GM12874 (cell line): ENCODE measurements at regions not wholly inside any gene's neighbourhood (a gene's known extent, or its start where the extent isn't known, plus 50 kb on each side); places are given as distances from the start of the nearest gene placed in this dataset.
A peak's percentile ranks its signal among the peaks of the same experiment; 100 is the strongest.

Source experiments
- TF ChIP-seq, protein P1 (sequence below): IDR thresholded peaks from 2 replicates; pipeline ENCODE4 v1.5.1; 2011; ENCODE audit warnings: low read depth, mild to moderate bottlenecking, control low read depth, low read length, moderate library complexity; ENCODE audit not compliant: insufficient read depth

DNA sequence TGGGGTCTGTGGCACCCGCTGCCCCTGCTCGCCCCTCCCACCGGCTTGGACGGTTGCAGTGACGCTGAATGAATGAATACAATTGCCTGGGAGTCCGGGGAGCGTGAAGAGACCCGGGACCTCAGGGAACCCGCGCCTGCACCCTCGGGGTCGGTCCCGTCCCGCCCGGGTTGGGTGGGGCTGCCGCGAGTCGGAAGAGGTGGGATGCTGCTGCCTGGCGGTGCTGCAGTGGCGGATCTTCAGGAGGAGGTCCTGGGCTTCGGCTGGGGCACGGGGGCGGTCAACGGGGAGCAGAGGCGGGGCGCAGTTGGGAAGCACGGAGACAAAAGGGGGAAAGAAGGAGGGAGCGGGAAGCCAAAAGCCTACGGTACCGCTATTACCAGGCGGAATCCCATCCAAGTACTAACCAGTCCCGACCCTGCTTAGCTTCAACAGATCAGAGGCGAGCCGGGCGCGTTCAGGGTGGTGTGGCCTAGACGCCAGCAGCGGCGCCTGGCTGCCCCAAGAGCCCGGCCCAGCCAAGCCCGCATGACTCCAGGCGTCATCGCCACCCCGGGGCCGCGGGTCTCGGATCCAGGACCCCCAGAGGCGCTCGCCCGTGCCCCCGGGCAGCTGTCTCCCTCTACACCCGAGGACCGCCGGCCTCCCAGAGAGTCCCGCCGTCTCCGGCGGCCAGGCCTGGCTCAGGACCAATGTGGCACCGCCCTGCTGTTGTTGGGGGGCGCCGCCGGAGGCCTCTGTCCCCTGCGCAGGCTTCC is 1612.3 kb downstream of the SPATA31A7 start:
- TF ChIP-seq, protein P1, sequence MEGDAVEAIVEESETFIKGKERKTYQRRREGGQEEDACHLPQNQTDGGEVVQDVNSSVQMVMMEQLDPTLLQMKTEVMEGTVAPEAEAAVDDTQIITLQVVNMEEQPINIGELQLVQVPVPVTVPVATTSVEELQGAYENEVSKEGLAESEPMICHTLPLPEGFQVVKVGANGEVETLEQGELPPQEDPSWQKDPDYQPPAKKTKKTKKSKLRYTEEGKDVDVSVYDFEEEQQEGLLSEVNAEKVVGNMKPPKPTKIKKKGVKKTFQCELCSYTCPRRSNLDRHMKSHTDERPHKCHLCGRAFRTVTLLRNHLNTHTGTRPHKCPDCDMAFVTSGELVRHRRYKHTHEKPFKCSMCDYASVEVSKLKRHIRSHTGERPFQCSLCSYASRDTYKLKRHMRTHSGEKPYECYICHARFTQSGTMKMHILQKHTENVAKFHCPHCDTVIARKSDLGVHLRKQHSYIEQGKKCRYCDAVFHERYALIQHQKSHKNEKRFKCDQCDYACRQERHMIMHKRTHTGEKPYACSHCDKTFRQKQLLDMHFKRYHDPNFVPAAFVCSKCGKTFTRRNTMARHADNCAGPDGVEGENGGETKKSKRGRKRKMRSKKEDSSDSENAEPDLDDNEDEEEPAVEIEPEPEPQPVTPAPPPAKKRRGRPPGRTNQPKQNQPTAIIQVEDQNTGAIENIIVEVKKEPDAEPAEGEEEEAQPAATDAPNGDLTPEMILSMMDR, result 0 out of 2 replicates have a peak, but pooled peaks have one; percentile 25
